ENCODE measurements at regions not wholly inside any gene's neighbourhood (a gene's known extent, or its start where the extent isn't known, plus 50 kb on each side); places are given as distances from the start of the nearest gene placed in this dataset.

DNA sequence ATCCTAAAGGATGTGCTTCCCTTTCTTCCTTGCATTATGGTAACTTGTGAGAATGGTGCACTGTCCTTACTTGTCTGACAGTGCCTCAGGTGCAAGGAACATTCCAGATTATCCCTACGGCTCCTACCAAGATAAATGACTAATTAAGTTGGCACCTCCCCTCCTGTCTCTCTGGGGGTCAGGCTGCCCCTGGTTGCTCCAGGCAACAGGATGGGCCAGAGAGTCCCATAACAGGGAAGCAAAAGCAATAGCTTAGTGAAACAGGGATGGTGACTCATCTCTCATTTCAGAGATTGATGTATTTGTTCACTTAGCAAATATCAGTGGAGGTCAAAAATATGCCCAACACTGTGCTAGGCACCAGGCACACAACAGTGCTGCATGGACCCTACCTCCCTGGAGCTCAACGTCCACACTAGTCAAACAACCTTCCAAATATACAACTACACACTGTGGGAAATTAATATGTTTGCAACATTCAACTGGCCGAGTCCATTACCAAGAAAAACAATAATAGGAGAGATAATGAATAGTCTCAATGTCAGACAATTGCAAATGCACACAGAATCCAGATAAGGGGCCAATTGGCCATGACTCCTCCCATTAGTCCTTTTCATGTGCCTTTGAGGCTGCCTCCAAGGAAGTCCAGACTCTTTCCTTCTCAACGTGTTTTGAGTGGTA lies 249.0 kb downstream of the TLE3 start:
- DNase-seq: no peak

GRCh38 chr15:69849232-69849610 lies 248.5 kb downstream of the TLE3 start:
- DNase-seq: no peak

GRCh38 chr15:69852482-69852881 lies 245.2 kb downstream of the TLE3 start:
- no peak for DNase-seq

DNA sequence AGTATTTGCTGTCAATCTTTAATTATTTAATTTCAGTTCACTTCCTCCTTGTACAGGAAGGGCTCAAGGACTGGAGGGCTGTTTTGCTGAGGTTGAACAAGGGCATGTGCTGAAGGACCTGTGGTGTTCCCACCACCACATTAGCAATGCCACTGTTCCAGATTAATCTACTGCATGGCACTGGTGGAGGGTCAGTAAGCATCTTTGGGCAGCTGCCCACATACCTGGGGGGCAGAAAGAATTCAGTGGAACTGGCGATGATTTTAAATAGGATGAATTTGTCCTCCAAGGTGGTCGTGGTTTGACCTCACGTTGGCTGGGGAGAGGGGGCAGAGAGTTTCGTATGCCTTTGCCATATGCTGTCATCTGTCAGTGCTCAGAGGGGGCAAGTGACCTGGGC lies 244.8 kb downstream of the TLE3 start:
- DNase-seq: no peak

- no peak for DNase-seq
These were observed 244.2 kb downstream of the TLE3 start for GRCh38 chr15:69853544-69853951.

DNA sequence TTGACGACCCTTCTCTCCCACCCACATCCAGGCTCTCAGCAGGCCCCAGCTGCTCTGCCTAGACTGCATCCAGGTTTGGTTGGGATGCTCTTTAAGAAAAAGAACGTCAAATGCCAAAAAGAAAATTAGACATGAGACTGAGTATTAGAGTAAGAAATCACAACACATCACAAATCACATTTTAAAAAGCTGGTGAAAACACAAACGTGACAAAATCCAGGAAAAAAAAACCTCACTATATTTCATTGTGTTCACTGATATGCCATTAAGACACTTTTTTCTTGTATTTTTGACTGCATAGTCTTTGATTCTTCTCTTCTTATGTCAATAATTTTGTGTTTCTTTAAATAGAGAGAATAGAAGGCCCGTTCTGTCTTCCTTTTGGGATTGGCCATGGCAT lies 243.7 kb downstream of the TLE3 start:
- no peak for DNase-seq

DNA sequence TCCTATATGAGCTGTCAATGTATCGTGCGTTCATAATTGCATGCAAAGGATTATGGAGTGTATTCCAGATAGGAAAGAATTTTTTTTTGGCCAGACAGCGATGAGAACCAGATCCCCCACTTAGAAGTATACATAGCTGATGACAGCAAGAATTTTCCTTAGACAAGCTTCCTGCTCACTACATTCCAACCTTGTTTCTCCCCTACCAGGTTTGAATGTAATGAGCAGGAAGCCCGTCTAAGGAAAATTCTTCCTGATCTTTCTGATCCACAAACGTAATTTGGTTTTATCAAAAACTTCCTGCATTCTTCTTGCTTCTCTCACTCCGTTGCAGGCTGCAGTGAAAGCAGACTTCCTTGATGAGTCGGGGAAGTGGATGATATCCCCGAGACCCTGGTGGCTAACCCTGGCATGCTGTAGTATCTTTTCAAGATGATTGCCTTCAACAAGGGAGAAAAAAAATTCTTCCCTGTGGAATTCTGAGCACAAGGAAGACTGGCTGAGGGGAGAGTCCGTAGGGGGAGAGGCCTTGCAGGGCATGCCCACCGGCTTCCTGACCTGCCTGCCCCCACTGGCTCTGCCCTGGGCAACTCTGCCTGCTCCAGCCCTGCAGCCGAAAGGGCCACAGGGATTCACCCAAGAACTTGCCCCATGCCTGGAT lies 243.1 kb downstream of the TLE3 start:
- no peak for DNase-seq

DNA sequence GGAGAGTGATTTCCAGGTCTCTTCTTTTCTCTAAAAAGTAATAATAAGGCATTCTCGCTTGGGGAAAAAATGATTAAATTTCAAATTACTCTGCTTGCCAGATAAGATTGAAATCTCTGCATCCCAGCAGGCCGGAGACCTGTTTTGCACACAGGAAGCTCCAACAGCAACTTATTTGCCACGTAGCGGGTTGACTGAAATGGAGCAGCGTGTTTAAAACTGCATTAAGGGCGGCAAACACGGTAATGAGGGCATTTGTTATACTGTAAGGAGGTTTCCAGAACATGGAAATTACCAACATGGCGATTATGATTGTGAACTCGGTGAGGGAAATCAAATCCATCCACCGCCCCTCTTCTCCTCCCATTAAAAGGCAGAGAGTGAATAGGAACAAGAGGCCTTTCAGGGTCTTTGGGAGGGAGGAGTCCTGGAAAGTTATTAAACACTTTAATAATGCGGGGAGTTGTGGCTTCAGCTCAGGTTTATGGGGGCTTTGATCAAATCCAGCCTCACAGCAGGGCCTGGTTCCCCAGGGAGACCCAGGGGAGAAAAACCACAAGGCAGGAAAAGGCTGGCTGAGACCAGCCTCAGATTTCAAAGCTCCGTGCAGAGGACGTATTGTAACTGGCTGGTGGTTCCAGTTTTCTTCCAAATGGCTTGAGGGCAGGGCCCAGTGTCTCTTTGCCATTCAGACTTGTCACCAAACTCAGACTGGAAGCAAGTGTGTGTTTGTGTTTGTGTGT lies 242.3 kb downstream of the TLE3 start:
- peak; percentile 56 for DNase-seq

DNA sequence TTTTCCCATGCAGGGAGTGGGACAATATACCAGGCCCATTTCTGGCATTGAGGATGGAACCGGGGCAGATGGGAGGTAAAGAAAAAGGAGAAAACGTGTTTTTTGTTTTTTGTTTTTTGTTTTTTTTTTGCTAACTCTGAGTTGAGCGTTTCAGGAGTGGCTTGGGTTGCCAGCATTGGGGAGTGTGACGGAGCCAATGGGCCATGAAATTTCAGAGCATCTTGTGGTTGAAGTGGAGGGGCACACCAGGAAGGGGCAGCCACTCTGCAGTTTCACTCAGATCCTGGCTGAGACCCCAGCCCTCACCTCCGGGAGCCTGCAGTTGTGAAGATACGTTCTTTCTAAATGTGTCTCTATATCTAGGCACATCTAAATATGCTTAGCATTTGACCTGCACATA lies 240.5 kb downstream of the TLE3 start:
- DNase-seq: no peak

DNA sequence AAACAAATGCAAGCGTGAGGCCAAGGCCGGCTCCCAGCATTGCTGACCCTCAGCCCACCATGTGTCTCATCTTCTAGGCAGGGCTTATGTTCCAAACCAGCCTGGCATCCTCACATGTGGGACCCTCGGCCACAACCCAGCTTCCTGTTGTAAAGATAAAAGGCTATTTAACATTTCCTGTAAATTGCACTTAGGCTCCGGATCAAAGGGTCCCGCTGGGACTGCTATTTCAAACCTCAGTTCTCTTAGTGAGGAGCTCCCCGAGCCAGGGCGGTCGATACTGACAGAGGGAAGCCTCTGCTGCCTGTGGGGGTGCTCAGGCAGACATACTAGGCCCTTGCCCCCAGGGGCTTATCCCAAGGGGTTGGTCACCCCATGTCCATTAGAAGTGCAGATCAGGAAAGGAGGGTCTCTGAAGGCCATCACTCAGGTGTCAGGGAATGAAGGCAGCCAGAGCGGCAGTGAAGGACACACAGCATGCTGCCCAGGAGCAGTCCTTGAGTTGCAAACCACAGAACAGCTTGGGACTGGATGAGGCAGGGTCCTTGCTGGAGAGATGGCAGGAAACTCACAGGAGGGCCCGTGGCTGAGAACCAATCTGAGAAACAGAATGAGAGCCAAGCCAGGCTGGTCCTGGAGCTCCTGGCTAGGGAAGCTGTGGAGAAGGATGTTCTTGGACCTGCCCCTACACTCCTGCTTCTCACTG lies 239.9 kb downstream of the TLE3 start:
- no peak for DNase-seq

DNA sequence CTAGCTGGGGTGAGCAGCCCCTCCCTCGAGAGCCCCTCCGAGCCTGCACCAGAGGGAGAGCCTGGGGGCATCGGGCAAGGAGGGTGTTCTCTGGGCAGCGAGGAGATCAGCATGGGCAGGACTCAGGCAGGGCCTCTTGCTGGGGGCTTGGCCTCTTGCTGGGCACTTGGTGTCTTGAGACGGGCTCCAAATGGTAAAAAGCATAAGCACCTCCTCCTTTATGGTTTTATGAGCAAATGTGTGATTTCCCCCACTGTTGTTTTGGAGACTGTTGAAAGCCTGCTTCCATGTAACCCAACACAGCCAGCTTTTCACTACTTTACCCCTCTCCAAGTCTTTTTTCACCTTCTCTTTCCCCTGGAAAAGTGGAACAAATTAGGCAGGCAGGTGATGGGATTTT lies 239.3 kb downstream of the TLE3 start:
- no peak for DNase-seq

GRCh38 chr15:69859866-69860265 lies 237.9 kb downstream of the TLE3 start:
- DNase-seq: no peak

DNA sequence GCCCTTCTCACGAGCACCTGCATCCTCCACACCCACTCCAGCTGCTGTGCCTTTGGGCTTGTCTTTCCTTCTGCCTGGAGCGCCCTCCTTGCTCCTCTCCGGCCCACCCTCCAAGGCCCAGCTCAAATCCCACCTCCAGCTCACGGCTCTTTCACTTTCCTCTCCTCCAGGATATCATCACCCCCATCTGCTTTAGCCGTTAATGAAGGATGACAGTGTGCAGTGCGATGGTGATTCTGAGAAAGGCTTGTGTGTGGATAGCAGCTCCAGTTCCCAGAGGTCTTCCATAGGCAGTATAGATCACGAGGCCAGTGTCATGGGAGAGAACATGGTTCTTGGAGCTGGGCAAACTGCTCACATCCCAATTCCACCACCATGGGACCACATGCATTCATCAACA lies 237.4 kb downstream of the TLE3 start:
- DNase-seq: no peak

- DNase-seq: peak; percentile 82
These were observed 236.8 kb downstream of the TLE3 start for GRCh38 chr15:69860921-69861320.

DNA sequence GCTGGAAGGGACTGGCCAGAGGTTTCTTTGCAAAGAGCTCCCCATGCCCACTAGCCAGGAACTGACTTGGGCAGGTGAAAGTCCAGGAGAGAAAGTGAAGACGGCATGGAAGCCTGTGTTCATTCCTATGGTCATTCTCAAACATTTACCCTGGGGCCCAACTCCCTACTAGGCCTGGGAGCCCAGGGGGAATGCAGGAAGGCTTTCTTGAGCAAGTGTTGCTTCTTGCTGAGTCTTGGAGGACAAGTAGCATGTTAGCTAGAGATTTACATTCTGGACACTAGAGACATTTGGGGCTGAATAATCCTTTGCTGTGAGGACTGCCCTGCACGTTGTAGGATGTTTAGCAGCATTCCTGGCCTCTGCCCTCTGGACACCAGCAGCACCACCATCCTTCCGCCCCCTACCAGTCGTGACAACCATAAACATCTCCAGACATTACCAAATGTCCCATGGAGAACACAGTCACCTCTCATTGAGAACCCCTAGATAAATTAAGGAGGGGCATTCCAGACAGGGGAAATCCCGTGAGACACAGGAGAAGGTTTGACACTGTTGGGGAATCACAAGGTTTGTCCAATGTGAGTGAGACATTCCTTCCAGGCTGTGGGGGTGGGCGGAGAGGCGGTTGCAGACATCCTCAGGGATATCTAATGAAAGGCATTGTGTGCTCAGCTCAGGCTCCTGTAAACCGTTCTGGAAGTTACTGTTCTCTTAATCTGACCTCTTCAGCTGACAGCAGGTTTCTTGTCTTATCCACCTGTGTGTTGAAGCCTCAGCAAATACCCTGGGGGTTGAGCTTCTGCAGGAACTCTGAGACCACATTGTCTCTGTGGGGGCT lies 236.2 kb downstream of the TLE3 start:
- DNase-seq: peak; percentile 30

DNA sequence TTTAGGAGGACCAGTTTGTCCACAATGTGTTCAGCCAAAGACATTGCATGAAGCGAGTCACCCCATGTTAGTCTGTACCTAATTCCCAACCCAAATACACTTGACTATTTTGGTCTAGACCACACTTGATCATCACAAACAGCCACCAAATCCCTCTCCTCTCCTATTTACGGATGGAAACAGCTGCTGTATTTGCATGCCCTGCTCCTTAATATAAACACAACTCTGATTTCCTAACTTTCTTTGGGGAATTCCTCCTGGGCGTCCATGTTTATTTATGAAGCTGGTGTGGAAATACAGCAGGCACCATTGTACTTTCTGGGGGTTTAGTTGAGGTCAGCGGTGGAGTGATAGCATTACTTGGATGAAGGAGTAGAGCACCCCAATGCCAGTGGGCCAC lies 235.2 kb downstream of the TLE3 start:
- peak; percentile 79 for DNase-seq

GRCh38 chr15:69863446-69863845 lies 234.3 kb downstream of the TLE3 start:
- no peak for DNase-seq

DNA sequence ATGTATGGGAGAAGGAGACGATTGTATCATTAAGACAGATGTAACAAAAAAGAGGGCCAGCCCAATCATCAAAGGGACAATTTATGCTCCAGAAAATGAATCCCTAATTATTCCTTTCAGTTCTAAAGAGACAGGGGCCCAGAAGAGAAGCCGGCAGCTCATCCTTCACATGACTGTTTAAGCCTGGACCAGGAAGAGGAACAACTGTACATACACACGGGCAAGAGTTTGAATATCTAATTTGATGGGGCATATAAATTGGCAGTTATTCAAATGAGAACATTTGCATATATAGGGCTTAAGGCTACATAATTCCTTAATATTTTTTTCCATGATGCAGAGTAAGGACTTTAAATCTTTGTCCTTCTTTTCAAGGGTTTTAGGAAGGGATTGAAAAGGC lies 232.3 kb downstream of the TLE3 start:
- no peak for DNase-seq

GRCh38 chr15:69868756-69869155 lies 229.0 kb downstream of the TLE3 start:
- no peak for DNase-seq

DNA sequence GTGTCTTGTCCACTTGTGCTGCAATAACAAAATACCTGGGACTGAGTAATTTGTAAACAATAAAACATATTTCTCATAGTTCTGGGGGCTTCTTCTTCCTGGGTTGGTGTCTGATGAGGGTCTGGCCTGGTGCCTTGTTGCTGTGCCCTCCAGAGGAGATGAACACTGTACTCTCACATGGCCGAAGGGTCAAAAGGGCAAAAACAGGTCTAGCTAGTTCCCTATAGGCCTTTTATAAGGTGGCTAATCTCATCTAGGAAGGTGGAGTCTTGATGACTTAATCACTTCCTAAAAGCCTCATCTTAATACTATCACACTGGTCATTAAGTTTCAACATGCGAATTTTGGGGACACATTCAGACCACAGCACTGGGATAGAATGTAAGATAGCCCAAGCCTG lies 228.4 kb downstream of the TLE3 start:
- DNase-seq: no peak

- peak; percentile 88 for DNase-seq
These were observed 227.7 kb downstream of the TLE3 start for GRCh38 chr15:69869881-69870505.

Measured in tongue (tissue), 1 donor.